Endodermal cell (in vitro differentiated cells): ENCODE measurements at regions not wholly inside any gene's neighbourhood (a gene's known extent, or its start where the extent isn't known, plus 50 kb on each side); places are given as distances from the start of the nearest gene placed in this dataset.

Source experiments
- DNase-seq: peaks from one replicate; pipeline ENCODE4 v3.0.0-alpha.2; 2017
- H3K27ac ChIP-seq: 2 replicates; pipeline ENCODE4 v1.5.1; 2013; ENCODE audit warnings: mild to moderate bottlenecking, low read depth, low read length, moderate library complexity
- H3K27me3 ChIP-seq: 2 replicates; pipeline ENCODE4 v1.6.1; 2013; ENCODE audit warnings: mild to moderate bottlenecking, low read length, moderate library complexity; ENCODE audit not compliant: insufficient read depth, control insufficient read depth, poor library complexity, severe bottlenecking
- H3K36me3 ChIP-seq: 2 replicates; pipeline ENCODE4 v1.7.0; 2013; ENCODE audit warnings: mild to moderate bottlenecking, low read length, moderate library complexity; ENCODE audit not compliant: control insufficient read depth, insufficient read depth
- H3K4me1 ChIP-seq: one replicate; pipeline ENCODE4 v1.7.0; 2013; ENCODE audit warnings: low read length; ENCODE audit not compliant: control insufficient read depth, insufficient read depth
- H3K4me3 ChIP-seq: 2 replicates; pipeline ENCODE4 v1.5.1; 2013; ENCODE audit warnings: mild to moderate bottlenecking, low read length, moderate library complexity
- H3K9ac ChIP-seq: 2 replicates; pipeline ENCODE4 v1.6.1; 2013; ENCODE audit warnings: mild to moderate bottlenecking, low read length, moderate library complexity; ENCODE audit not compliant: poor library complexity, severe bottlenecking; ENCODE audit errors: extremely low read depth
- H3K9me3 ChIP-seq: 2 replicates; pipeline ENCODE4 v1.6.1; 2013; ENCODE audit warnings: mild to moderate bottlenecking, low read length, moderate library complexity; ENCODE audit not compliant: control insufficient read depth
- H3K27ac Mint-ChIP-seq: 2 replicates; pipeline ENCODE4 v1.8.0; 2020; ENCODE audit warnings: mixed read lengths
- H3K27me3 Mint-ChIP-seq: 2 replicates; pipeline ENCODE4 v1.8.0; 2021; ENCODE audit warnings: mild to moderate bottlenecking, mixed read lengths; ENCODE audit not compliant: insufficient read depth
- H3K36me3 Mint-ChIP-seq: 2 replicates; pipeline ENCODE4 v1.8.0; 2020; ENCODE audit warnings: low read depth, mixed read lengths
- H3K4me1 Mint-ChIP-seq: 2 replicates; pipeline ENCODE4 v1.8.0; 2020; ENCODE audit warnings: mixed read lengths
- H3K4me3 Mint-ChIP-seq: 2 replicates; pipeline ENCODE4 v1.8.0; 2020; ENCODE audit warnings: mild to moderate bottlenecking, moderate library complexity, mixed read lengths
- H3K9me3 Mint-ChIP-seq: 2 replicates; pipeline ENCODE4 v1.8.0; 2020; ENCODE audit warnings: mild to moderate bottlenecking, mixed read lengths
- CTCF ChIP-seq: fragments of 200-600 bp; sonication (generic); conservative IDR thresholded peaks from 2 replicates; pipeline ENCODE4 v1.5.0; 2021; ENCODE audit warnings: antibody characterized with exemption, mild to moderate bottlenecking
- WGBS, 2 experiments: methylation state at CpG; one replicate each; pipeline versions ENCODE4 v1.1.5 to v1.1.7; 2013; ENCODE audit warnings: missing lambda C conversion rate in 2 of 2, mixed read lengths in 1 of 2; ENCODE audit not compliant: insufficient coverage in 1 of 2, insufficient read length in 1 of 2; 5-methylcytosine and 5-hydroxymethylcytosine counted together

- H3K36me3 ChIP-seq, result no peaks in the 10 kb centered on the region
- H3K4me1 ChIP-seq, result no peaks in the 10 kb centered on the region
- H3K27ac Mint-ChIP-seq, result no peak overlapping the region
- H3K9me3 ChIP-seq, result no peaks in the 10 kb centered on the region
- no peaks in the 10 kb centered on the region for H3K9me3 Mint-ChIP-seq
- peaks cover 2% of the 10 kb centered on the region for H3K27me3 Mint-ChIP-seq
- no peak overlapping the region for H3K4me3 Mint-ChIP-seq
- H3K9ac ChIP-seq, result no peak overlapping the region
- H3K27ac ChIP-seq, result no peak overlapping the region
- no peak overlapping the region for H3K4me3 ChIP-seq
- DNase-seq, result no peak
- H3K36me3 Mint-ChIP-seq, result no peaks in the 10 kb centered on the region
- H3K27me3 ChIP-seq, result no peaks in the 10 kb centered on the region
- H3K4me1 Mint-ChIP-seq, result no peaks in the 10 kb centered on the region
- no peak for TF ChIP-seq CTCF
- WGBS, 2 experiments, result 91% methylated on average over 5 of the region's 6 CpGs; no CpG with 5 or more reads in 1 of the 2 experiments
These were observed 63.3 kb downstream of the DCAF8L1 start for GRCh38 chrX:27917713-27918500.

GRCh38 chrX:27915617-27916016, 65.6 kb downstream of the DCAF8L1 start:
- no peaks in the 10 kb centered on the region for H3K9me3 ChIP-seq
- 83 to 87% methylated on average over 1 to 3 of the region's 3 CpGs for WGBS, 2 experiments

GRCh38 chrX:27910412-27910811, 70.8 kb downstream of the DCAF8L1 start:
- DNase-seq, result no peak
- no peaks in the 10 kb centered on the region for H3K36me3 ChIP-seq
- Mint-ChIP-seq H3K36me3 (no peaks in the 10 kb centered on the region), H3K27ac (no peak overlapping the region), H3K4me3 (no peak overlapping the region), H3K4me1 (no peaks in the 10 kb centered on the region), H3K9me3 (peaks cover 3% of the 10 kb centered on the region), H3K27me3 (no peaks in the 10 kb centered on the region)
- H3K9ac ChIP-seq, result no peak overlapping the region
- no CpG with 5 or more reads among the region's 1 CpG for WGBS, 2 experiments
- no peaks in the 10 kb centered on the region for H3K4me1 ChIP-seq
- H3K4me3 ChIP-seq, result no peak overlapping the region
- no peak overlapping the region for H3K27ac ChIP-seq
- no peaks in the 10 kb centered on the region for H3K27me3 ChIP-seq
- no peaks in the 10 kb centered on the region for H3K9me3 ChIP-seq
- no peak for TF ChIP-seq CTCF

More at GRCh38 chrX:27915617-27916016, 65.6 kb downstream of the DCAF8L1 start:
- Histone ChIP-seq H3K9ac (no peak overlapping the region), H3K27ac (no peak overlapping the region), H3K4me1 (no peaks in the 10 kb centered on the region), H3K36me3 (no peaks in the 10 kb centered on the region), H3K4me3 (no peak overlapping the region), H3K27me3 (no peaks in the 10 kb centered on the region)
- Mint-ChIP-seq H3K36me3 (no peaks in the 10 kb centered on the region), H3K27me3 (no peaks in the 10 kb centered on the region), H3K4me1 (no peaks in the 10 kb centered on the region), H3K27ac (no peak overlapping the region), H3K4me3 (no peak overlapping the region), H3K9me3 (peaks cover 3% of the 10 kb centered on the region)
- no peak for TF ChIP-seq CTCF
- DNase-seq, result no peak
